UCSD-AML1 (cell line): ENCODE measurements at regions not wholly inside any gene's neighbourhood (a gene's known extent, or its start where the extent isn't known, plus 50 kb on each side); places are given as distances from the start of the nearest gene placed in this dataset.
"Not testable (repeated sequence)": the region's sequence is repeated elsewhere in the genome, so short reads cannot be mapped to it uniquely, and the experiment has no call there.

Source experiments
- DNase-seq: peaks from one replicate; lab custom pipeline; 2025; ENCODE audit not compliant: unreplicated experiment; lab: John Stamatoyannopoulos, UW

DNA sequence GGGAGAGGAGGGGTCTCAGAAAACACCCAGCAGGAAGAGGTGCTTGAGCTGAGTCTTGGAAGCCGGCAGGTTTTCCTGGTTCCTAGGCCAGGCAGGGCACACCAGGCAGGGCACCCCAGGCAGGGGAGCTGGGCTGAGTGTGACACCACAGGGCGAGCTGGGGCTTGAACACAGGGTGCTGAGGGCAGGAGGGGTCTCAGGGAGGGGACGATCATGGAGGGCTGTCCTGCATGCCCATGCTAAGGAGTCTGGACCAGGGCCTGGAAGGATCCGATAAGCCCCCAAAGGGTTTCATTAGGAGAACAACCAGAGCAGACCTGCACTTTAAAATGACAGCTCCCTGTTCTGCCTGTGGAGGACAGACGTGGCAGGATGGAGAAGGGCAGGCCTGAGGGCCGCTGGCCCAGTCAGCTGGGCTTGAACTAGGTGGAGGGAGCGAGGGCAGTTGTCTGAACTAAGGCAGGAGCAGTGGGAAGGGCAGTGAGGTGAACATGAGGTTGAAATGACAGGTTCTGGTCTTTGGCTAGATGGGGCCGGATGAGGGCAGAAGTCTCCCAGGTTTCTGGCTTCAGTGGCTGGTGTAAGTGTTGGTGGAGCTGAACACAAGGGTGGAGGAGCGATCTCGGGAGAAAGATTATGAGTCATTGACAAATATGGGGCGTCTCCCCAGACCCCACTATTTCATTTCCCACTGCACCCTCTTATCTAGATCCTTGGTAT lies 171.0 kb upstream of the PZP start:
- no peak for DNase-seq

DNA sequence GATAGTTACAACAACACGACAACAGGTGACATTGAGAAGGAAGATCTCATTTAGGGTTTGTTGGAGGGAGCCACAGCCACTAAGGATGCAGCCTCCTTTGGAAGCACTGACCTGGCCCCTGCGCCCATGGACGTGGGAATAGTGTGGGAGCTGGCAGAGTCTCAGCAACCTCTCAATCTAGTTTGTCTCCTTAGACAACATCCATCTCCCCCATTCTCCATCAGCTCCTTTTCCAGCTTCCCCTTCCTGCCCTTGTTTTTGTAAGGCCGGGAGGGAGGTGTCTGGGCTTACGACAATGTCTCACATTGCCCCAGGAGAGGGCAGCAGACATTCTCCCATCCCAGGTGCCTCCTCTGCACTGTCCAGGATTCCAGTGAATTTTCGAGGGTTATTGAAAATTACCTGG lies 170.2 kb upstream of the PZP start:
- DNase-seq: peak; percentile 30

DNA sequence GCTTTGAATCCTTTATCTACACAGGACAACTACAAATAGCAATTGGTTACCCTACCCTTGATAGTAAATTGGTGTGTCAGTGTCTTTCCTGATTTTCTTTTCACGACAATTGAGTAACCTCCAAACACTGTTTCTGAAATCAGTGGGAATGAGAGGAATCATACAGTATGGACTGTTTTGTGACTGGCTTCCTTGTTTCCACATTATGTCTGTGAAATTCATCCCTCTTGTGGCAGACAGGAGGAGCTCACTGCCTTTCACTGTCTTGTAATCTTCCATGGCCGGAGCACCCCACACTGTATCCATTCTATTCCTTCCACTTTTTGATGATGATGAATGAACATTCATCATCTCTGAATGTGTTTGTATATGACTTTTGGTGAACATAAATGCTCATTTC lies 164.0 kb upstream of the PZP start:
- DNase-seq: no peak

GRCh38 chr12:9367828-9368227 lies 159.6 kb upstream of the PZP start:
- DNase-seq: no peak

DNA sequence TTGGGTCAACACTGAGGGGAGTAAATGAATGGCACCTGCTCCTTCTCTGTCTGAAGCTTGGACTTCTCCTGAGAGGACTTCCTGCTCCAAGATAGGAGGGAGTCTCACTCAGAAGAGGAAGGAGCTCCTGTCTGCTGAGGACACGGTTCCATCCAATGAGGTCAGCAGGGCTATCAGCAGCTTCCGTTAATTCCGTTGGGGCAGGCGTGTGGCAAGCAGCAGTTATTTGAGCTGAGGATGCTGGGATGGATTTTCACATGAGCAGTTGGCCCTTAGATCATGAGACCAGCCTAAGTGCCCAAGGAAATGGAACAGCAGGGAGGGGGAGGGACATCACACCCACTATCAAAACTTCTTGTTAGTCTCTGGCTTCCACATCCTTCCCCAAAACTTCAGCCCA lies 159.0 kb upstream of the PZP start:
- DNase-seq: no peak

- DNase-seq: no peak
These were observed 157.1 kb upstream of the PZP start for GRCh38 chr12:9365296-9365695.

DNA sequence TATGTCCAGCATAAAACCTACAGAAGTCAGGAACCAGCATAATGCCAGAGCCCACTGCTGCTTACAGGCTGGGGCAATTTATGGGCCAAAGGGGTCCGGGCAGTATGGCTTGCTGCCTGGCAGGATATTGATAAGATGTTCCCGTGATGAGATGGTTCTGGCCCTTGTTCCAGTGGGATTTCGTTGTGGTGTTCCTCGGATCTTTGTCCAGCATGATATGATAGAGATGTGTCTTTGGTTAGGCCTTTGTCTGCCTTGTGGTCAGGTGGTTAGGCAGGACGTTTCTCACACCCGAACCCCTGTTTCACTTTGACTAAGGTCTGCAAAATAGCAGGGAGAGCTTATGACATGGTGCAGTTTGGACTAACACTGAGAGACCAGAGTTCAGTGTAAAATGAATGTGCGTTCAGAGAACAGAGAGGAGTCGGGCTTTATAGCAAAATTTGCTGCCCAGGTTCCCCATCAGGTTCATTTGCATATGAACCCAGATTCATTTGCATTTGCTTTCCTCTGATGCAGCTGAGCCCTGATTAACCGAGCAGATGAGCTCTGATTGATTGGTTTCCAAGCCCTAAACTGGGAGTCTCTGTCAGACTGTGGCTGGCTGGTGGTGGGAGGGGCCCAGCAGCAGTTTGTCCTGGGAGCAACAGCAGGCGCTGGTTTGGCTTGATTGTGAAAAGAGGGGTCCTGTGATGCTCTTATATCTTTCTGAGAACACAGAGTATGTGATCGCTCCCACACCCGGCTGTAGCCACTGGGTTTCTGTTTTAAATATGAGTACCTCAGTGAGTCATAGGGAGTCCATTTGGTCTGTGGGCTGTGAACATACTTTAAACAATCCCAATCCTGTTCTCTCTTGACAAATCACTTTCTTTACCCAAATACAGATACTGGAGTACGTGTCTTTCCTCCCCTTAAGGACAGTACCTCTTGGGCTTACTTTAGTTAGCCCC lies 156.3 kb upstream of the PZP start:
- DNase-seq: no peak

DNA sequence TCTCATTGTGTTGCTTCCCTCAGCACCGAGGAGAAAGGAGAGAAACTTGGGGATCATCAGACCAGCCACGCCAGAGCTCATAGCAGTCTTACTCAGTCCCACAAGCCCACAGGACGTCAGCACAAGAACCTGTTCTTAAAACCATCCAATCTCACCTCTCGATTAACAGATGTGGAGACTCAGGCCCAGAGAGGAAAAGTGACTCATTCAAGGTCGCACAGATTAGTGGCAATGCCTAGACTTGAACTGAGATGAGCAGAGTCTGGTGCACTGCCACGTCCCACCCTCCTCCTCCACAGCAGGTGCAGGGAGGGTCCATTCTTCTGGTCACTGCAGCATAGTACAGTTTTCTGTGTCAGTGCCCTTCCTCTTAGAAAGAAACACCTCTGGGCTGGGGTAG lies 154.9 kb upstream of the PZP start:
- DNase-seq: no peak

GRCh38 chr12:9361879-9362326 lies 153.7 kb upstream of the PZP start:
- DNase-seq: no peak

DNA sequence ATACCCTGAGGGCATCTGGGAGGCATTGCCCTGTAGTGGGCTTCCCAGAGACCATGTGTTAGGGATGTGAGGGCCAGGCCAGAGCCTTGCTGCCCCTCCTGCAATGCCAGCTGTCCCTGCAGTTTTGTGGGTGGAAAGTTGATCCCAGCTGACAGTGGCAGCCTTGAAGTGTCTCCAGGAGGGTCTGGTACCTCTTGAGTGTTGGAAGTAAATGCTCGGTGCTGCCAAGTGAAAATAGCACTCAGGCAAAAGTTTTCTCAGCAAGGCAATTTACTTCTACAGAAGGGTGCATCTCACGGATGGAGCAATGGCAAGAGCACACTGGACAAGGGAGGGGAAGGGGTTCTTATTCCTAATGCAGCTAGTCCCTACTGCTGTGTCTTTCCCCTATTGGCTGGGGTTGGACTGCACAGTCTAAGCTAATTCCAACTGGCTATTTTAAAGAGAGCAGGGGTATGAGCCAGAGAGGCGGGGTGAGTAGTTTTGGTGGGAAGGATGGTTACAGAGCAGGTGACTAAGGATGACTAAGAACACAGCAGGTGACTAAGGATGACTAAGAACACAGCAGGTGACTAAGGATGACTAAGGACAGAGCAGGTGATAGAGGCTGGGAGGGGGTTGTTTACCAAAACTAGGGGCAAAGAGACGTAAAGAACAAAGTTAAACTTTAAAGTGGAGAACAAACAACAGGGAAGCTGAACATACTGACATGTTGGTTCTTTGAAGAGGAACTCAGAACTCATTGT lies 146.0 kb upstream of the PZP start:
- DNase-seq: not testable (repeated sequence)

- no peak for DNase-seq
These were observed 142.9 kb upstream of the PZP start for GRCh38 chr12:9351136-9351535.

DNA sequence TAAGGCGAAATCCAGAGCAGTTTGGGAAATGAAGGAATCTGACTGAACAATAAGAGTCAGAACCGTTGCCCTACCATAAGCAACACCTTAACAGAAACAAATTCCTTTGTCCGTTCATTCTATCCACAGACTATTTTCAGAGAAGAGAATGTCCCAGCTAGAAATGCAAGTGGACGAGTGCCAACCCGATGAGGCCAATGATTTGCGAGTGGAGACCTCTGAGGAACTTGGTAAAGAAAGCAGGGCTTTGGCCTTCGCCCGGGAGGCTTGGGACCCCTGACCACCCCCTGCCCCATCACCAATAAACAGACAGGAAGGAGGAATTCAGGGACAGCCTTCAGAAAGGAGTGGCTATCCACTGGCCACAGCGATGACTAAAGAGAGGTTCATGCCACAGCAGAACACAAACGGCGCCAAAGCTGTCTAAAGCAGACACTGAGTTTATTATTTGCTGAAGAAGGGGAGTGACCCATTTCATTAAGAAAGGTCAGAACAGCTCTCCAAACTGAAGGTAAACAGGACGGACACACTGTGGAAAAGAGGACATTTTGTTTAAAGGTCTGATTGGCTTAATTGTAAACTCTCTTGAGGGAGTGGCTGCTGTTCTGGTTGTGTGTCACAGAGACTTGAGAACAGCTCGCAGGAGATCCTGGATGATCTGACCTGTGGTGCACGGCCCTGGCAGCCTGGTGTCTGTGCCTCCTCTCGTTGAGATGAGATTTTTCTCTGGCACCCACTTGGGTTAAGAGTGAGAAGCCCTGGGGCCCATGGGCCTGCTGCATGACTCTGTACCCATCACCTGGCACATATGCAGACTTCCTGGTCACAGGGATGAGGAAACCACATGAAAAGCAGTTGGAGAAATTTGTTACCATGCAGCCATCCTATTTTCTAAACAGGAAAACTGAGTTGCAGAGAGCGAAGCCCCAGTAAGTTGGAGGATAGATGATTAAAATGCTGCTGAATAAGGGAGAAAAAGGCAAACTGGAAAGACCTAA lies 142.0 kb upstream of the PZP start:
- DNase-seq: no peak

GRCh38 chr12:9348906-9349518 lies 140.8 kb upstream of the PZP start:
- DNase-seq: no peak

DNA sequence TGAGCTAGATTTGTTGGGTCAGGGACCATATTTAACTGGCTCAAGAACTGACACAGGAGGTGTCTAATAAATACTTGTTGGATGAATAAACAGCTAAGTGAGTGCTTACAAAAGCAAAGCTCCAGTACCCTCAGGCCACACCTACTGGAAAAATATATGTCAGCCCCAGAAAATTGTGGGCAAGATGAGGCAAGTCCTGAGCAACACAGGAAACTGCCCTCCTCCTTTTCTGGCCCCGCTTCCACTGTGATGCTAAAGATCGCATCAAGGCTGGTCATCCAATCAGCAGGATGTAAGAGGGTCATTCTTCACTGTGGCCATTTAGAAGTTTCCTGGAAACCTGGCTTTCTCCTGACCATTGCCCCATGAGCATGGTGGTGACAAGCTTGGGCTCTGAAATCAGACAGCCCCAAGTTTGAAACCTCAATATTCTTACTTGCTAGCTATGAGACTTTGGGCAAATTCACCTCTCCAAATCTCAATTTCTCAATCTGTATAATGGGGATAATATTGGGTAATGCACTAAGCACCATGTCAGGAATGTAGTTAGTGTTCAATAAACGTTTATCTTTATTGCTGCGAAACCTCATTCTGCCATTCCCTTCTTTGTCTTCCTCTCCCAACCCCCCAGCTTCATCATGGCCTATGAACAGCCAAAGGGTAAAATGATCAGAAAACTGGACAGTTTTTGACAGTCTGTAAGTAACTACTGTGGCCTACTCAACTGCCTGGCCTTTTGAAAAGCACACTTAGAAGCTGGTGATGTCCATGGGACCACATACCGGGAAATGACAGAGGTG lies 139.3 kb upstream of the PZP start:
- peak; percentile 20 for DNase-seq

- no peak for DNase-seq
These were observed 138.7 kb upstream of the PZP start for GRCh38 chr12:9346866-9347327.

DNA sequence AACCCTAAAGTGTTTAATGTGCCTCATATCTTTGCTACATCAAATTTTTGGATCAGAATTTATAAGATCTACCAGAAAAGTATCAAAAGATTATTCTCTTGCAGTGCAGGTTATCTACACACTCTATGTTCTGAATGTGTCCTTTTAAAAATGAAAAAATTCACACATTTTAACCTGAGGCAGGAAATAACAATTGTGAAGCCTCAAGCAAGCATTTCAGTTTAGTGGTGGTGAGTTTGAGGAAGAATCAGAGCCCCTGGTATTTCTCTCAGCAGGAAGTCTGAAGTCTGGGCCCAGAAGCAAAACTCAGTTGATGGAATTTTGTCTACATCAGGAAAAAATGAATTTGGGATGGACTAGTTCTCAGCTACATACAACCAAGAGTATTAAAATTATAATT lies 137.0 kb upstream of the PZP start:
- no peak for DNase-seq

DNA sequence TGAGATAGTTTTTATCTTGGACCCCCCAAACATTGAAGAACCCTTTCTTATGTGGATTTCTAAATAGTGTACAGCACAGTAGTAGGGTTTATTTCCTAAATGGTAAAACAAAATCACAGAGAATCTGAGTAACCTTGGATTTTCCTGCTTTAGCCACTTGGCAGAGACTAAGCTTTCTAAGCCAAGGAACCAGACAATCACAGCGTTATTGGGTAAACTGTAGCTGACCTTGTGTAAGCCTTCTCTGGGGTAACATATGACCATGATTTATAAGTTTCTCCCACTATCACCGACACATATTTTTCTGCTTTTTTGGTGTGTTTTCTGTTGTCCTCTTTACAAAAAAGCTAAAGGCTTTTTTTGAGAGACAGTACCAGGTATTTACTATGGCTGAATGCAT lies 136.3 kb upstream of the PZP start:
- no peak for DNase-seq

GRCh38 chr12:9343731-9344130 lies 135.5 kb upstream of the PZP start:
- DNase-seq: no peak
